ENCODE measurements at regions not wholly inside any gene's neighbourhood (a gene's known extent, or its start where the extent isn't known, plus 50 kb on each side); places are given as distances from the start of the nearest gene placed in this dataset.

- H3K9me3 ChIP-seq (ENCODE audit: control extremely low read depth in 1 of 3, control insufficient read depth in 2 of 3, insufficient read depth in 1 of 3, low read length in 2 of 3) = peaks cover 0 to 14% (median 2%) of the 10 kb centered on the region in 3 donors
- H3K9me3 Mint-ChIP-seq (ENCODE audit: insufficient read depth) = peaks cover 15% of the 10 kb centered on the region
- H3K36me3 ChIP-seq (replicated peaks in 1 of 2; ENCODE audit: control extremely low read depth in 1 of 2, control insufficient read depth in 1 of 2, extremely low read depth in 1 of 2, insufficient read depth in 2 of 2, low read length in 1 of 2) = no peaks in the 10 kb centered on the region
- no CpG with 5 or more reads among the region's 3 CpGs for WGBS (ENCODE audit: insufficient coverage)
- no peak overlapping the region for H3K4me3 ChIP-seq (ENCODE audit: control extremely low read depth in 1 of 5, extremely low read depth in 1 of 5, insufficient read depth in 1 of 5, low read depth in 2 of 5, low read length in 4 of 5)
- no peaks in the 10 kb centered on the region for H4K20me1 ChIP-seq (ENCODE audit: control insufficient read depth, insufficient read depth, low read length, poor library complexity, severe bottlenecking)
- POLR2A ChIA-PET = no interaction called here
- H3K27ac ChIP-seq (ENCODE audit: low read length in 2 of 2) = no peak overlapping the region
- H3K27me3 Mint-ChIP-seq = no peaks in the 10 kb centered on the region
- H3K4me2 ChIP-seq (replicated peaks; ENCODE audit: low read depth, low read length, poor library complexity, severe bottlenecking) = no peak overlapping the region
- H3K9ac ChIP-seq (ENCODE audit: low read length) = no peak overlapping the region
- H2AFZ ChIP-seq (ENCODE audit: insufficient read depth, low read depth, low read length, poor library complexity, severe bottlenecking) = no peak overlapping the region
- no peaks in the 10 kb centered on the region for H3K27me3 ChIP-seq (replicated peaks in 1 of 4; ENCODE audit: control extremely low read depth in 1 of 4, control insufficient read depth in 3 of 4, insufficient read depth in 4 of 4, low read length in 3 of 4)
- H3K4me1 Mint-ChIP-seq = no peaks in the 10 kb centered on the region
- CTCF ChIA-PET = interaction anchor here (0.6 kb wide), 1 partner anchor 20 kb away, joined by 3 read pairs; no protein-coding TSS in a partner anchor
- no peak overlapping the region for H3K4me3 Mint-ChIP-seq
- no peak for ATAC-seq (ENCODE audit: low read depth)
- no peaks in the 10 kb centered on the region for H3K79me2 ChIP-seq (ENCODE audit: control insufficient read depth, insufficient read depth, low read length)
- no peaks in the 10 kb centered on the region for H3K4me1 ChIP-seq (ENCODE audit: control insufficient read depth in 2 of 2, insufficient read depth in 2 of 2, low read length in 2 of 2)
- no peak for DNase-seq
- TF ChIP-seq EZH2 (IDR thresholded peaks at IDR 0.05; ENCODE audit: borderline replicate concordance, insufficient read depth, low read depth, low read length, poor library complexity, severe bottlenecking) (no peak), CTCF (IDR thresholded peaks at IDR 0.05) (no peak)
- H3K27ac Mint-ChIP-seq = no peak overlapping the region
- intact Hi-C loops (cut with micrococcal nuclease) = no loop called here
Measured at GRCh38 chr9:18275313-18275990, 198.5 kb upstream of the ADAMTSL1 start.

GRCh38 chr9:18281291-18281690 is 192.7 kb upstream of the ADAMTSL1 start:
- H3K27me3 ChIP-seq (replicated peaks in 1 of 4; ENCODE audit: control extremely low read depth in 1 of 4, control insufficient read depth in 3 of 4, insufficient read depth in 4 of 4, low read length in 3 of 4) = no peaks in the 10 kb centered on the region
- no peaks in the 10 kb centered on the region for H3K4me1 ChIP-seq (ENCODE audit: control insufficient read depth in 2 of 2, insufficient read depth in 2 of 2, low read length in 2 of 2)
- no peaks in the 10 kb centered on the region for H3K79me2 ChIP-seq (ENCODE audit: control insufficient read depth, insufficient read depth, low read length)
- H3K4me1 Mint-ChIP-seq = no peaks in the 10 kb centered on the region
- H3K9me3 ChIP-seq (ENCODE audit: control extremely low read depth in 1 of 3, control insufficient read depth in 2 of 3, insufficient read depth in 1 of 3, low read length in 2 of 3) = peaks cover 0 to 10% (median 0%) of the 10 kb centered on the region in 3 donors
- H3K9me3 Mint-ChIP-seq (ENCODE audit: insufficient read depth) = peaks cover 7% of the 10 kb centered on the region
- no peak overlapping the region for H3K4me3 ChIP-seq (ENCODE audit: control extremely low read depth in 1 of 5, extremely low read depth in 1 of 5, insufficient read depth in 1 of 5, low read depth in 2 of 5, low read length in 4 of 5)
- H3K9ac ChIP-seq (ENCODE audit: low read length) = no peak overlapping the region
- no peak overlapping the region for H3K27ac ChIP-seq (ENCODE audit: low read length in 2 of 2)
- H3K27ac Mint-ChIP-seq = no peak overlapping the region
- CTCF ChIA-PET = no interaction called here
- intact Hi-C loops (cut with micrococcal nuclease) = no loop called here
- ATAC-seq (ENCODE audit: low read depth) = no peak
- no peak overlapping the region for H2AFZ ChIP-seq (ENCODE audit: insufficient read depth, low read depth, low read length, poor library complexity, severe bottlenecking)
- no peak overlapping the region for H3K4me3 Mint-ChIP-seq
- H3K4me2 ChIP-seq (replicated peaks; ENCODE audit: low read depth, low read length, poor library complexity, severe bottlenecking) = no peak overlapping the region
- TF ChIP-seq EZH2 (IDR thresholded peaks at IDR 0.05; ENCODE audit: borderline replicate concordance, insufficient read depth, low read depth, low read length, poor library complexity, severe bottlenecking) (no peak), CTCF (IDR thresholded peaks at IDR 0.05) (no peak)
- no peaks in the 10 kb centered on the region for H3K36me3 ChIP-seq (replicated peaks in 1 of 2; ENCODE audit: control extremely low read depth in 1 of 2, control insufficient read depth in 1 of 2, extremely low read depth in 1 of 2, insufficient read depth in 2 of 2, low read length in 1 of 2)
- H4K20me1 ChIP-seq (ENCODE audit: control insufficient read depth, insufficient read depth, low read length, poor library complexity, severe bottlenecking) = no peaks in the 10 kb centered on the region
- POLR2A ChIA-PET = no interaction called here
- WGBS (ENCODE audit: insufficient coverage) = 92% methylated on average over 7 of the region's 8 CpGs
- no peak for DNase-seq
- peaks cover 3% of the 10 kb centered on the region for H3K27me3 Mint-ChIP-seq

Data from B cell (primary cell).